CD14-positive monocyte (primary cell): ENCODE measurements at regions not wholly inside any gene's neighbourhood (a gene's known extent, or its start where the extent isn't known, plus 50 kb on each side); places are given as distances from the start of the nearest gene placed in this dataset.

ENCODE experiments used
- DNase-seq, 3 donors: peaks; one replicate each; pipeline ENCODE4 v3.0.0-alpha.2; 2011 to 2022
- H2AFZ ChIP-seq: 2 replicates; pipeline ENCODE4 v1.6.0; 2012; ENCODE audit warnings: mild to moderate bottlenecking, low read depth, low read length, inconsistent platforms; ENCODE audit not compliant: insufficient read depth, poor library complexity, severe bottlenecking
- H3K27ac ChIP-seq, 2 donors: 1 replicate in 1 of 2; 2 replicates in 1 of 2; pipeline ENCODE4 v1.5.1; 2012 to 2013; ENCODE audit warnings: low read length in 2 of 2, control low read depth in 1 of 2, inconsistent platforms in 1 of 2, low read depth in 1 of 2, mild to moderate bottlenecking in 1 of 2
- H3K27me3 ChIP-seq, 2 donors: one replicate each; pipeline versions ENCODE4 v1.6.0 to v1.6.1; 2011 to 2013; ENCODE audit warnings: low read length in 2 of 2; ENCODE audit not compliant: control insufficient read depth in 2 of 2, insufficient read depth in 2 of 2
- H3K36me3 ChIP-seq, 2 donors: replicated peaks in 1 of 2; 1 replicate in 1 of 2; 2 replicates in 1 of 2; pipeline versions ENCODE4 v1.5.1 to v1.6.1; 2012 to 2013; ENCODE audit warnings: low read length in 2 of 2, control low read depth in 1 of 2, inconsistent platforms in 1 of 2, mild to moderate bottlenecking in 1 of 2; ENCODE audit not compliant: insufficient read depth in 2 of 2, control insufficient read depth in 1 of 2
- H3K4me1 ChIP-seq, 2 donors: 1 replicate in 1 of 2; 2 replicates in 1 of 2; pipeline versions ENCODE4 v1.5.1 to v1.6.1; 2012 to 2013; ENCODE audit warnings: low read length in 2 of 2, control low read depth in 1 of 2, inconsistent platforms in 1 of 2, mild to moderate bottlenecking in 1 of 2, moderate library complexity in 1 of 2; ENCODE audit not compliant: insufficient read depth in 2 of 2, control insufficient read depth in 1 of 2
- H3K4me2 ChIP-seq: replicated peaks from 2 replicates; pipeline ENCODE3; 2012; ENCODE audit warnings: low read length, moderate library complexity, mild to moderate bottlenecking; ENCODE audit not compliant: poor library complexity, severe bottlenecking; ENCODE audit errors: extremely low read depth
- H3K4me3 ChIP-seq, 3 experiments: fragments of 200-600 bp in 1 of 3; sonication (generic) in 1 of 3; replicated peaks in 1 of 3; 1 replicate in 2 of 3; 2 replicates in 1 of 3; pipeline ENCODE4 v1.5.1; 2011 to 2013; ENCODE audit warnings: low read length in 3 of 3, mild to moderate bottlenecking in 3 of 3, control low read depth in 2 of 3, low read depth in 2 of 3, inconsistent platforms in 1 of 3, moderate library complexity in 1 of 3
- H3K79me2 ChIP-seq: 2 replicates; pipeline ENCODE4 v1.6.0; 2012; ENCODE audit warnings: mild to moderate bottlenecking, control low read depth, inconsistent platforms, low read length, moderate library complexity; ENCODE audit not compliant: insufficient read depth
- H3K9ac ChIP-seq: 2 replicates; pipeline ENCODE4 v1.6.0; 2017; ENCODE audit warnings: low read length, mild to moderate bottlenecking; ENCODE audit not compliant: insufficient read depth, poor library complexity, severe bottlenecking
- H3K9me3 ChIP-seq, 2 donors: replicated peaks in 1 of 2; 1 replicate in 1 of 2; 2 replicates in 1 of 2; pipeline versions ENCODE4 v1.5.1 to v1.6.1; 2012 to 2013; ENCODE audit warnings: low read length in 2 of 2, control low read depth in 1 of 2; ENCODE audit not compliant: control insufficient read depth in 1 of 2, insufficient read depth in 1 of 2
- H4K20me1 ChIP-seq: 2 replicates; pipeline ENCODE4 v1.6.0; 2012; ENCODE audit warnings: mild to moderate bottlenecking, low read length, control low read depth, moderate library complexity; ENCODE audit not compliant: insufficient read depth
- H3K27ac Mint-ChIP-seq, 7 donors: one replicate each; pipeline ENCODE4 v1.8.0; 2020; ENCODE audit warnings: mild to moderate bottlenecking in 7 of 7, mixed read lengths in 7 of 7, moderate library complexity in 6 of 7, inconsistent platforms in 2 of 7
- H3K27me3 Mint-ChIP-seq, 3 donors: one replicate each; pipeline ENCODE4 v1.8.0; 2021 to 2022; ENCODE audit warnings: low read depth in 3 of 3, mild to moderate bottlenecking in 3 of 3, mixed read lengths in 3 of 3, moderate library complexity in 3 of 3, inconsistent platforms in 1 of 3
- H3K36me3 Mint-ChIP-seq, 2 donors: one replicate each; pipeline ENCODE4 v1.8.0; 2020; ENCODE audit warnings: mixed read lengths in 2 of 2, inconsistent platforms in 1 of 2, mild to moderate bottlenecking in 1 of 2
- H3K4me1 Mint-ChIP-seq: one replicate; pipeline ENCODE4 v1.8.0; 2020; ENCODE audit warnings: mild to moderate bottlenecking, mixed read lengths
- H3K4me3 Mint-ChIP-seq, 2 donors: one replicate each; pipeline ENCODE4 v1.8.0; 2020; ENCODE audit warnings: mild to moderate bottlenecking in 2 of 2, mixed read lengths in 2 of 2, moderate library complexity in 1 of 2
- H3K9me3 Mint-ChIP-seq, 7 donors: one replicate each; pipeline ENCODE4 v1.8.0; 2020 to 2022; ENCODE audit warnings: mixed read lengths in 7 of 7, mild to moderate bottlenecking in 6 of 7, moderate library complexity in 6 of 7, inconsistent platforms in 2 of 7
- WGBS: methylation state at CpG from one replicate; pipeline ENCODE4 v1.1.5; 2013; ENCODE audit warnings: missing lambda C conversion rate; ENCODE audit not compliant: insufficient coverage; 5-methylcytosine and 5-hydroxymethylcytosine counted together
- intact Hi-C, 2 donors: fragments of 100-400 bp; cut with micrococcal nuclease; formaldehyde crosslinking; loops; one replicate each; pipeline versions ENCODE4 v1.15.0 to v1.15.1; 2023
- TF ChIP-seq, protein P1 (sequence below): fragments of 200-600 bp; IDR thresholded peaks from one replicate; pipeline ENCODE4 v1.8.0; 2022; ENCODE audit warnings: antibody characterized with exemption, mild to moderate bottlenecking

DNA sequence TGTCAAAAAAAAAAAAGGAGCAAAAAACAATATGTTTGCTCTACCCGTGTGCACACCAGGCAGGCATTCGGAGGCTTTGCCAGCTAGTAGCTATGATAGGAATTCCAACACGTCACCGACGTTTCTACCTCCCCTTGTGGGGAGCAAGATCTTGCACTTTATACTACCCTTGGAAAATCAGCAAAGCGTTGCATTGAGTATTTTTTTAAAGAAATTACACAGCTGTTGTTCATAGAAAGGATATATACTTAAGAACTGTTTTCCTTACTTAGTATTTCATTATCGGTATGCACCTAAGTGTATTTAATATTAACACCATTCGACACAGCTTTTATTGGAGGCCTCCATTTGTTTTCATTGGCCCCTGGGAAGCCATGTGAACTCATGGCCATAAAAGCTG lies 159.9 kb upstream of the MGMT start:
- Mint-ChIP-seq H3K4me1 (peaks cover 2% of the 10 kb centered on the region), H3K27me3 (peaks cover 0 to 5% (median 1%) of the 10 kb centered on the region in 3 donors), H3K4me3 (no peak overlapping the region), H3K27ac (no peak overlapping the region), H3K9me3 (peaks cover 0 to 5% (median 0%) of the 10 kb centered on the region in 7 donors), H3K36me3 (no peaks in the 10 kb centered on the region)
- no peaks in the 10 kb centered on the region for H3K79me2 ChIP-seq
- H3K4me2 ChIP-seq = no peak overlapping the region
- no peak overlapping the region for H2AFZ ChIP-seq
- no CpG with 5 or more reads among the region's 8 CpGs for WGBS
- H3K4me3 ChIP-seq = no peak overlapping the region
- DNase-seq = no peak
- no peak overlapping the region for H3K27ac ChIP-seq
- no peaks in the 10 kb centered on the region for H3K4me1 ChIP-seq
- H3K9me3 ChIP-seq = no peaks in the 10 kb centered on the region
- H3K27me3 ChIP-seq = no peaks in the 10 kb centered on the region
- TF ChIP-seq, protein P1, sequence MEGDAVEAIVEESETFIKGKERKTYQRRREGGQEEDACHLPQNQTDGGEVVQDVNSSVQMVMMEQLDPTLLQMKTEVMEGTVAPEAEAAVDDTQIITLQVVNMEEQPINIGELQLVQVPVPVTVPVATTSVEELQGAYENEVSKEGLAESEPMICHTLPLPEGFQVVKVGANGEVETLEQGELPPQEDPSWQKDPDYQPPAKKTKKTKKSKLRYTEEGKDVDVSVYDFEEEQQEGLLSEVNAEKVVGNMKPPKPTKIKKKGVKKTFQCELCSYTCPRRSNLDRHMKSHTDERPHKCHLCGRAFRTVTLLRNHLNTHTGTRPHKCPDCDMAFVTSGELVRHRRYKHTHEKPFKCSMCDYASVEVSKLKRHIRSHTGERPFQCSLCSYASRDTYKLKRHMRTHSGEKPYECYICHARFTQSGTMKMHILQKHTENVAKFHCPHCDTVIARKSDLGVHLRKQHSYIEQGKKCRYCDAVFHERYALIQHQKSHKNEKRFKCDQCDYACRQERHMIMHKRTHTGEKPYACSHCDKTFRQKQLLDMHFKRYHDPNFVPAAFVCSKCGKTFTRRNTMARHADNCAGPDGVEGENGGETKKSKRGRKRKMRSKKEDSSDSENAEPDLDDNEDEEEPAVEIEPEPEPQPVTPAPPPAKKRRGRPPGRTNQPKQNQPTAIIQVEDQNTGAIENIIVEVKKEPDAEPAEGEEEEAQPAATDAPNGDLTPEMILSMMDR = no peak
- intact Hi-C loops = no loop called here
- no peak overlapping the region for H3K9ac ChIP-seq
- H3K36me3 ChIP-seq = no peaks in the 10 kb centered on the region
- no peaks in the 10 kb centered on the region for H4K20me1 ChIP-seq

DNA sequence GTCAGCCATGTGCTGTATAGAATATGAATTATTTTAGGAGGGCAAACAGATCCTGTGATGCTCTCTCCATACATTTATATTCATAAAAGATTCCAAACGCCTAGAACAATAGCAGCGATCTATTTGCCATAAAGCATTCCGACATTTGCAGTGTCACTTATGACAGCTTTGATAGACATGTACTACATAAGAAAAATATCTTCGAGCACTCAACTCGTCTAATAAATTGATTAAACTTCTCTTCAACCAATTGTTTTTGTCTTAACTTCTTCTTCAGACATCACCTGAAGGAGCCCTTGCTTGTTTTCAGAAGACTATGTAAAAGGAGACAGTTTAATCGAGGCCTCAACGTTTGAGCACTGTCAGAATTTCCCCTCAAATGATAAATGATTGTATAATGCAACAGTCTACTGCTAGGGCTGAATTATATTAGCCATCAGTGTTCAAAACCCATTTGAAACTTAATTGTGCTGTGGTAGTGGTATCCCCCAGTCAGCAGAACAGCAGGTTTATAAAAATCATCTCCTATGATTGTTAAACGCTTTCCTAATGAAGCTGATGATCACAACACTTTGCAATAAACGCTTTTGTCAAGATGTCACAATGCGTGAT lies 158.0 kb upstream of the MGMT start:
- Histone ChIP-seq H3K36me3 (no peaks in the 10 kb centered on the region), H2AFZ (no peak overlapping the region), H3K9me3 (no peaks in the 10 kb centered on the region), H3K4me2 (no peak overlapping the region), H3K27ac (no peak overlapping the region), H3K79me2 (no peaks in the 10 kb centered on the region), H3K4me3 (no peak overlapping the region), H4K20me1 (no peaks in the 10 kb centered on the region), H3K4me1 (no peaks in the 10 kb centered on the region), H3K27me3 (no peaks in the 10 kb centered on the region), H3K9ac (no peak overlapping the region)
- Mint-ChIP-seq H3K9me3 (peaks cover 0 to 4% (median 2%) of the 10 kb centered on the region in 7 donors), H3K36me3 (no peaks in the 10 kb centered on the region), H3K27me3 (peaks cover 0 to 5% (median 1%) of the 10 kb centered on the region in 3 donors), H3K4me3 (no peak overlapping the region), H3K27ac (no peak overlapping the region), H3K4me1 (peaks cover 2% of the 10 kb centered on the region)
- intact Hi-C loops = no loop called here
- 100% methylated on average over 2 of the region's 10 CpGs for WGBS
- TF ChIP-seq, protein P1 = no peak
- no peak for DNase-seq
